ENCODE measurements at regions not wholly inside any gene's neighbourhood (a gene's known extent, or its start where the extent isn't known, plus 50 kb on each side); places are given as distances from the start of the nearest gene placed in this dataset.

- H3K27me3 ChIP-seq, result no peaks in the 10 kb centered on the region
- H3K4me3 ChIP-seq, result no peak overlapping the region
- TF ChIP-seq POLR2A (IDR thresholded peaks at IDR 0.05) (no peak), EP300 (IDR thresholded peaks at IDR 0.05) (no peak)
- TF ChIP-seq, protein P1, sequence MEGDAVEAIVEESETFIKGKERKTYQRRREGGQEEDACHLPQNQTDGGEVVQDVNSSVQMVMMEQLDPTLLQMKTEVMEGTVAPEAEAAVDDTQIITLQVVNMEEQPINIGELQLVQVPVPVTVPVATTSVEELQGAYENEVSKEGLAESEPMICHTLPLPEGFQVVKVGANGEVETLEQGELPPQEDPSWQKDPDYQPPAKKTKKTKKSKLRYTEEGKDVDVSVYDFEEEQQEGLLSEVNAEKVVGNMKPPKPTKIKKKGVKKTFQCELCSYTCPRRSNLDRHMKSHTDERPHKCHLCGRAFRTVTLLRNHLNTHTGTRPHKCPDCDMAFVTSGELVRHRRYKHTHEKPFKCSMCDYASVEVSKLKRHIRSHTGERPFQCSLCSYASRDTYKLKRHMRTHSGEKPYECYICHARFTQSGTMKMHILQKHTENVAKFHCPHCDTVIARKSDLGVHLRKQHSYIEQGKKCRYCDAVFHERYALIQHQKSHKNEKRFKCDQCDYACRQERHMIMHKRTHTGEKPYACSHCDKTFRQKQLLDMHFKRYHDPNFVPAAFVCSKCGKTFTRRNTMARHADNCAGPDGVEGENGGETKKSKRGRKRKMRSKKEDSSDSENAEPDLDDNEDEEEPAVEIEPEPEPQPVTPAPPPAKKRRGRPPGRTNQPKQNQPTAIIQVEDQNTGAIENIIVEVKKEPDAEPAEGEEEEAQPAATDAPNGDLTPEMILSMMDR (IDR thresholded peaks at IDR 0.05), result no peak
- H3K9me3 ChIP-seq, result no peaks in the 10 kb centered on the region
- no peaks in the 10 kb centered on the region for H3K36me3 ChIP-seq
- no peak overlapping the region for H3K27ac ChIP-seq
- H3K4me1 ChIP-seq, result peaks cover 0 to 3% (median 0%) of the 10 kb centered on the region in 4 donors
- no peak for DNase-seq (ENCODE audit: low spot score in 2 of 2)
- 88 to 91% methylated on average over 3 of the region's 3 CpGs for WGBS, 2 donors
Observed at GRCh38 chr3:188026191-188026968, 127.6 kb upstream of the LPP start.

DNA sequence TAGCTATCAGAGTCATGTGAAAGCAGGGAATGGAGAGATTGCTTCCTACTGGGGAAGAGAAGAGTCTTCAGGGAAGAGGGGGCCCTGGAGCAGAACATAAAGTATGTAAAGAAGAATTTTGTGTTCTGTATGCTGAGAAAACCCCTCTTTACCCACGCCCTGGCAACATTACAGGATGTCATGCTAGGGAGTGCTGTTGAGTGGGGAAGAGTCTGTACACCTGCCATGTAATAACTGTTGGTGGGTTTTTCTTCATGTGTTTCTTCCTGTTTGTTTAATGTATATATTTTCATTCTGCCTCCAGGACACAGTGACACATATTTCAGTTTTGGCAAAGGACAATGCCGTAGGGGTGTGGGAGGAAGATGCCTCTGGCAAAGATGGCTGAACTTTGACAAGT is 122.8 kb upstream of the LPP start:
- no peaks in the 10 kb centered on the region for H3K27me3 ChIP-seq
- 63 to 74% methylated on average over 2 of the region's 2 CpGs for WGBS, 2 donors
- H3K9me3 ChIP-seq, result no peaks in the 10 kb centered on the region
- no peaks in the 10 kb centered on the region for H3K4me1 ChIP-seq
- no peaks in the 10 kb centered on the region for H3K36me3 ChIP-seq
- H3K27ac ChIP-seq, result no peak overlapping the region
- DNase-seq (ENCODE audit: low spot score in 2 of 2), result no peak
- TF ChIP-seq POLR2A (IDR thresholded peaks at IDR 0.05) (no peak), EP300 (IDR thresholded peaks at IDR 0.05) (no peak)
- TF ChIP-seq, protein P1 (IDR thresholded peaks at IDR 0.05), result no peak
- no peak overlapping the region for H3K4me3 ChIP-seq

- 91 to 94% methylated on average over 3 of the region's 3 CpGs for WGBS, 2 donors
- DNase-seq (ENCODE audit: low spot score in 2 of 2), result no peak
Observed at GRCh38 chr3:188034989-188035388, 119.0 kb upstream of the LPP start.

GRCh38 chr3:188036375-188037194 is 117.4 kb upstream of the LPP start:
- H3K4me1 ChIP-seq, result peaks cover 0 to 13% (median 0%) of the 10 kb centered on the region in 4 donors
- no peaks in the 10 kb centered on the region for H3K36me3 ChIP-seq
- no peak overlapping the region for H3K27ac ChIP-seq
- H3K4me3 ChIP-seq, result no peak overlapping the region
- no peaks in the 10 kb centered on the region for H3K27me3 ChIP-seq
- 61 to 69% methylated on average over 3 of the region's 3 CpGs for WGBS, 2 donors
- TF ChIP-seq EP300 (IDR thresholded peaks at IDR 0.05), result no peak
- no peak for TF ChIP-seq POLR2A (IDR thresholded peaks at IDR 0.05)
- TF ChIP-seq, protein P1 (IDR thresholded peaks at IDR 0.05), result no peak
- DNase-seq (ENCODE audit: low spot score in 2 of 2), result no peak
- H3K9me3 ChIP-seq, result no peaks in the 10 kb centered on the region

More at GRCh38 chr3:188034989-188035388, 119.0 kb upstream of the LPP start:
- no peaks in the 10 kb centered on the region for H3K27me3 ChIP-seq
- peaks cover 0 to 13% (median 0%) of the 10 kb centered on the region in 4 donors for H3K4me1 ChIP-seq
- H3K9me3 ChIP-seq, result no peaks in the 10 kb centered on the region
- no peak overlapping the region for H3K27ac ChIP-seq
- TF ChIP-seq EP300 (IDR thresholded peaks at IDR 0.05) (no peak), POLR2A (IDR thresholded peaks at IDR 0.05) (no peak)
- TF ChIP-seq, protein P1 (IDR thresholded peaks at IDR 0.05), result no peak
- H3K4me3 ChIP-seq, result no peak overlapping the region
- H3K36me3 ChIP-seq, result no peaks in the 10 kb centered on the region
